COLO668 (cell line): ENCODE measurements at regions not wholly inside any gene's neighbourhood (a gene's known extent, or its start where the extent isn't known, plus 50 kb on each side); places are given as distances from the start of the nearest gene placed in this dataset.
"Not testable (repeated sequence)": the region's sequence is repeated elsewhere in the genome, so short reads cannot be mapped to it uniquely, and the experiment has no call there.

Experiments used
- DNase-seq: peaks from one replicate; lab custom pipeline; 2025; ENCODE audit not compliant: unreplicated experiment; lab: John Stamatoyannopoulos, UW

GRCh38 chr4:189551931-189552670, 388.6 kb upstream of the FRG1 start:
- DNase-seq, result not testable (repeated sequence)

GRCh38 chr4:189560605-189561004, 380.1 kb upstream of the FRG1 start:
- DNase-seq, result not testable (repeated sequence)

- DNase-seq, result not testable (repeated sequence)
Measured at GRCh38 chr4:189563751-189564150, 376.9 kb upstream of the FRG1 start.

GRCh38 chr4:189566271-189566670, 374.4 kb upstream of the FRG1 start:
- not testable (repeated sequence) for DNase-seq

- not testable (repeated sequence) for DNase-seq
Measured at GRCh38 chr4:189566900-189567299, 373.8 kb upstream of the FRG1 start.

GRCh38 chr4:189579645-189580044, 361.0 kb upstream of the FRG1 start:
- not testable (repeated sequence) for DNase-seq

- peak; percentile 4 for DNase-seq
Measured at GRCh38 chr4:189586908-189587632, 353.6 kb upstream of the FRG1 start.

GRCh38 chr4:189589201-189589600, 351.5 kb upstream of the FRG1 start:
- DNase-seq, result not testable (repeated sequence)

GRCh38 chr4:189592890-189593289, 347.8 kb upstream of the FRG1 start:
- DNase-seq, result no peak

GRCh38 chr4:189597341-189597740, 343.3 kb upstream of the FRG1 start:
- no peak for DNase-seq

GRCh38 chr4:189600264-189600663, 340.4 kb upstream of the FRG1 start:
- no peak for DNase-seq

GRCh38 chr4:189600718-189601435, 339.8 kb upstream of the FRG1 start:
- no peak for DNase-seq

- not testable (repeated sequence) for DNase-seq
Measured at GRCh38 chr4:189602827-189603226, 337.8 kb upstream of the FRG1 start.

- not testable (repeated sequence) for DNase-seq
Measured at GRCh38 chr4:189610571-189610970, 330.1 kb upstream of the FRG1 start.

GRCh38 chr4:189613207-189613606, 327.5 kb upstream of the FRG1 start:
- DNase-seq, result no peak

- DNase-seq, result no peak
Measured at GRCh38 chr4:189615217-189615663, 325.4 kb upstream of the FRG1 start.

GRCh38 chr4:189617741-189618140, 322.9 kb upstream of the FRG1 start:
- not testable (repeated sequence) for DNase-seq

GRCh38 chr4:189619441-189620250, 321.0 kb upstream of the FRG1 start:
- DNase-seq, result not testable (repeated sequence)

GRCh38 chr4:189622574-189622973, 318.1 kb upstream of the FRG1 start:
- DNase-seq, result not testable (repeated sequence)

GRCh38 chr4:189627041-189627440, 313.6 kb upstream of the FRG1 start:
- DNase-seq, result not testable (repeated sequence)

GRCh38 chr4:189629733-189630132, 310.9 kb upstream of the FRG1 start:
- not testable (repeated sequence) for DNase-seq
